Immature natural killer cell (primary cell): ENCODE measurements at regions not wholly inside any gene's neighbourhood (a gene's known extent, or its start where the extent isn't known, plus 50 kb on each side); places are given as distances from the start of the nearest gene placed in this dataset.
"Not testable (repeated sequence)": the region's sequence is repeated elsewhere in the genome, so short reads cannot be mapped to it uniquely, and the experiment has no call there.

Source experiments
- DNase-seq, 3 donors: peaks; one replicate each; pipeline ENCODE4 v3.0.0; 2022; ENCODE audit warnings: mixed read lengths in 1 of 3
- H3K27ac Mint-ChIP-seq, 6 donors: one replicate each; pipeline ENCODE4 v1.8.0; 2020; ENCODE audit warnings: mixed read lengths in 6 of 6, mild to moderate bottlenecking in 5 of 6, inconsistent platforms in 4 of 6, moderate library complexity in 3 of 6
- H3K27me3 Mint-ChIP-seq, 3 donors: one replicate each; pipeline ENCODE4 v1.8.0; 2020 to 2021; ENCODE audit warnings: low read depth in 3 of 3, mild to moderate bottlenecking in 3 of 3, mixed read lengths in 3 of 3, moderate library complexity in 3 of 3, inconsistent platforms in 1 of 3
- H3K36me3 Mint-ChIP-seq, 3 donors: one replicate each; pipeline ENCODE4 v1.8.0; 2020; ENCODE audit warnings: mixed read lengths in 3 of 3, inconsistent platforms in 2 of 3, mild to moderate bottlenecking in 2 of 3
- H3K4me1 Mint-ChIP-seq, 2 donors: one replicate each; pipeline ENCODE4 v1.8.0; 2020; ENCODE audit warnings: inconsistent platforms in 2 of 2, mild to moderate bottlenecking in 2 of 2, mixed read lengths in 2 of 2, moderate library complexity in 1 of 2
- H3K4me3 Mint-ChIP-seq, 5 donors: one replicate each; pipeline ENCODE4 v1.8.0; 2020; ENCODE audit warnings: mild to moderate bottlenecking in 5 of 5, mixed read lengths in 5 of 5, inconsistent platforms in 3 of 5, moderate library complexity in 3 of 5
- H3K9me3 Mint-ChIP-seq, 6 donors: one replicate each; pipeline ENCODE4 v1.8.0; 2020; ENCODE audit warnings: mild to moderate bottlenecking in 6 of 6, mixed read lengths in 6 of 6, inconsistent platforms in 4 of 6, moderate library complexity in 3 of 6

- no peak for DNase-seq
- H3K27ac Mint-ChIP-seq: no peak overlapping the region
- peaks cover 0 to 1% (median 0%) of the 10 kb centered on the region in 3 donors for H3K27me3 Mint-ChIP-seq
- H3K4me3 Mint-ChIP-seq: no peak overlapping the region
- peaks cover 0 to 13% (median 3%) of the 10 kb centered on the region in 6 donors for H3K9me3 Mint-ChIP-seq
- no peaks in the 10 kb centered on the region for H3K4me1 Mint-ChIP-seq
- H3K36me3 Mint-ChIP-seq: no peaks in the 10 kb centered on the region
Measured at GRCh38 chr4:162852642-162853041, 314.0 kb downstream of the NAF1 start.

GRCh38 chr4:162851241-162851758, 315.4 kb downstream of the NAF1 start:
- peaks cover 0 to 16% (median 3%) of the 10 kb centered on the region in 6 donors for H3K9me3 Mint-ChIP-seq
- not testable (repeated sequence) for H3K4me3 Mint-ChIP-seq, H3K27ac Mint-ChIP-seq, DNase-seq, H3K4me1 Mint-ChIP-seq, H3K27me3 Mint-ChIP-seq, H3K36me3 Mint-ChIP-seq

GRCh38 chr4:162849937-162850336, 316.8 kb downstream of the NAF1 start:
- peaks cover 0 to 1% (median 0%) of the 10 kb centered on the region in 3 donors for H3K27me3 Mint-ChIP-seq
- H3K4me1 Mint-ChIP-seq: no peaks in the 10 kb centered on the region
- H3K4me3 Mint-ChIP-seq: no peak overlapping the region

GRCh38 chr4:162847945-162848549, 318.6 kb downstream of the NAF1 start:
- Mint-ChIP-seq H3K4me3 (no peak overlapping the region), H3K27ac (no peak overlapping the region), H3K27me3 (peaks cover 0 to 1% (median 0%) of the 10 kb centered on the region in 3 donors), H3K9me3 (peaks cover 0 to 12% (median 3%) of the 10 kb centered on the region in 6 donors), H3K4me1 (no peaks in the 10 kb centered on the region), H3K36me3 (no peaks in the 10 kb centered on the region)
- DNase-seq: no peak

More at GRCh38 chr4:162849937-162850336, 316.8 kb downstream of the NAF1 start:
- H3K36me3 Mint-ChIP-seq: no peaks in the 10 kb centered on the region
- DNase-seq: no peak
- peaks cover 0 to 16% (median 3%) of the 10 kb centered on the region in 6 donors for H3K9me3 Mint-ChIP-seq
- H3K27ac Mint-ChIP-seq: no peak overlapping the region

GRCh38 chr4:162841753-162842152, 324.9 kb downstream of the NAF1 start:
- Mint-ChIP-seq H3K4me3 (no peak overlapping the region), H3K9me3 (peaks cover 1 to 21% (median 11%) of the 10 kb centered on the region in 6 donors), H3K4me1 (no peaks in the 10 kb centered on the region), H3K27me3 (peaks cover 0 to 3% (median 2%) of the 10 kb centered on the region in 3 donors), H3K27ac (no peak overlapping the region), H3K36me3 (no peaks in the 10 kb centered on the region)
- no peak for DNase-seq

GRCh38 chr4:162839814-162840213, 326.9 kb downstream of the NAF1 start:
- Mint-ChIP-seq H3K36me3 (no peaks in the 10 kb centered on the region), H3K27ac (no peak overlapping the region), H3K4me3 (no peak overlapping the region), H3K27me3 (peaks cover 0 to 4% (median 3%) of the 10 kb centered on the region in 3 donors), H3K4me1 (no peaks in the 10 kb centered on the region), H3K9me3 (peaks cover 2 to 28% (median 10%) of the 10 kb centered on the region in 6 donors)
- DNase-seq: no peak

GRCh38 chr4:162838671-162839070, 328.0 kb downstream of the NAF1 start:
- no peak overlapping the region for H3K27ac Mint-ChIP-seq
- H3K36me3 Mint-ChIP-seq: no peaks in the 10 kb centered on the region
- peaks cover 0 to 4% (median 3%) of the 10 kb centered on the region in 3 donors for H3K27me3 Mint-ChIP-seq
- DNase-seq: no peak
- H3K4me1 Mint-ChIP-seq: no peaks in the 10 kb centered on the region
- no peak overlapping the region for H3K4me3 Mint-ChIP-seq
- H3K9me3 Mint-ChIP-seq: peaks cover 2 to 32% (median 11%) of the 10 kb centered on the region in 6 donors

GRCh38 chr4:162837679-162838078, 329.0 kb downstream of the NAF1 start:
- H3K9me3 Mint-ChIP-seq: peaks cover 4 to 35% (median 12%) of the 10 kb centered on the region in 6 donors
- DNase-seq: no peak
- no peaks in the 10 kb centered on the region for H3K36me3 Mint-ChIP-seq
- peaks cover 0 to 4% (median 3%) of the 10 kb centered on the region in 3 donors for H3K27me3 Mint-ChIP-seq
- no peak overlapping the region for H3K4me3 Mint-ChIP-seq
- no peaks in the 10 kb centered on the region for H3K4me1 Mint-ChIP-seq
- no peak overlapping the region for H3K27ac Mint-ChIP-seq

GRCh38 chr4:162837241-162837640, 329.4 kb downstream of the NAF1 start:
- no peaks in the 10 kb centered on the region for H3K4me1 Mint-ChIP-seq
- DNase-seq: no peak
- peaks cover 2 to 34% (median 11%) of the 10 kb centered on the region in 6 donors for H3K9me3 Mint-ChIP-seq
- H3K36me3 Mint-ChIP-seq: no peaks in the 10 kb centered on the region
- H3K4me3 Mint-ChIP-seq: no peak overlapping the region
- no peak overlapping the region for H3K27ac Mint-ChIP-seq
- peaks cover 0 to 4% (median 3%) of the 10 kb centered on the region in 3 donors for H3K27me3 Mint-ChIP-seq

- DNase-seq: no peak
- H3K27ac Mint-ChIP-seq: no peak overlapping the region
- H3K4me1 Mint-ChIP-seq: no peaks in the 10 kb centered on the region
- H3K4me3 Mint-ChIP-seq: no peak overlapping the region
- H3K36me3 Mint-ChIP-seq: no peaks in the 10 kb centered on the region
- H3K27me3 Mint-ChIP-seq: peaks cover 0 to 4% (median 3%) of the 10 kb centered on the region in 3 donors
- H3K9me3 Mint-ChIP-seq: peaks cover 2 to 30% (median 11%) of the 10 kb centered on the region in 6 donors
Measured at GRCh38 chr4:162836773-162837172, 329.9 kb downstream of the NAF1 start.

- not testable (repeated sequence) for H3K27ac Mint-ChIP-seq, H3K36me3 Mint-ChIP-seq, DNase-seq, H3K4me3 Mint-ChIP-seq, H3K27me3 Mint-ChIP-seq, H3K4me1 Mint-ChIP-seq
- H3K9me3 Mint-ChIP-seq: peaks cover 2 to 30% (median 11%) of the 10 kb centered on the region in 6 donors
Measured at GRCh38 chr4:162836258-162836657, 330.4 kb downstream of the NAF1 start.

GRCh38 chr4:162830899-162831298, 335.8 kb downstream of the NAF1 start:
- Mint-ChIP-seq H3K4me1 (no peaks in the 10 kb centered on the region), H3K27me3 (no peaks in the 10 kb centered on the region), H3K27ac (no peak overlapping the region), H3K9me3 (peaks cover 2 to 27% (median 5%) of the 10 kb centered on the region in 6 donors), H3K36me3 (no peaks in the 10 kb centered on the region), H3K4me3 (no peak overlapping the region)
- no peak for DNase-seq

GRCh38 chr4:162817374-162817773, 349.3 kb downstream of the NAF1 start:
- H3K36me3 Mint-ChIP-seq, DNase-seq, H3K4me3 Mint-ChIP-seq, H3K27ac Mint-ChIP-seq, H3K27me3 Mint-ChIP-seq, H3K4me1 Mint-ChIP-seq: not testable (repeated sequence)
- peaks cover 16 to 54% (median 29%) of the 10 kb centered on the region in 6 donors for H3K9me3 Mint-ChIP-seq

GRCh38 chr4:162804351-162804924, 362.3 kb downstream of the NAF1 start:
- Mint-ChIP-seq H3K4me1 (no peaks in the 10 kb centered on the region), H3K4me3 (no peak overlapping the region), H3K27me3 (peaks cover 0 to 3% (median 0%) of the 10 kb centered on the region in 3 donors), H3K9me3 (peaks cover 5 to 28% (median 13%) of the 10 kb centered on the region in 6 donors), H3K27ac (no peak overlapping the region), H3K36me3 (no peaks in the 10 kb centered on the region)
- no peak for DNase-seq
